ENCODE measurements at regions not wholly inside any gene's neighbourhood (a gene's known extent, or its start where the extent isn't known, plus 50 kb on each side); places are given as distances from the start of the nearest gene placed in this dataset.

- no peak for TF ChIP-seq EZH2 (IDR thresholded peaks at IDR 0.05; ENCODE audit: borderline replicate concordance, low read depth, low read length, poor library complexity, severe bottlenecking)
- TF ChIP-seq, protein P1, sequence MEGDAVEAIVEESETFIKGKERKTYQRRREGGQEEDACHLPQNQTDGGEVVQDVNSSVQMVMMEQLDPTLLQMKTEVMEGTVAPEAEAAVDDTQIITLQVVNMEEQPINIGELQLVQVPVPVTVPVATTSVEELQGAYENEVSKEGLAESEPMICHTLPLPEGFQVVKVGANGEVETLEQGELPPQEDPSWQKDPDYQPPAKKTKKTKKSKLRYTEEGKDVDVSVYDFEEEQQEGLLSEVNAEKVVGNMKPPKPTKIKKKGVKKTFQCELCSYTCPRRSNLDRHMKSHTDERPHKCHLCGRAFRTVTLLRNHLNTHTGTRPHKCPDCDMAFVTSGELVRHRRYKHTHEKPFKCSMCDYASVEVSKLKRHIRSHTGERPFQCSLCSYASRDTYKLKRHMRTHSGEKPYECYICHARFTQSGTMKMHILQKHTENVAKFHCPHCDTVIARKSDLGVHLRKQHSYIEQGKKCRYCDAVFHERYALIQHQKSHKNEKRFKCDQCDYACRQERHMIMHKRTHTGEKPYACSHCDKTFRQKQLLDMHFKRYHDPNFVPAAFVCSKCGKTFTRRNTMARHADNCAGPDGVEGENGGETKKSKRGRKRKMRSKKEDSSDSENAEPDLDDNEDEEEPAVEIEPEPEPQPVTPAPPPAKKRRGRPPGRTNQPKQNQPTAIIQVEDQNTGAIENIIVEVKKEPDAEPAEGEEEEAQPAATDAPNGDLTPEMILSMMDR (conservative IDR thresholded peaks at IDR 0.05; ENCODE audit: low read depth, low read length), result no peak
- H3K4me1 ChIP-seq (ENCODE audit: insufficient read depth, low read length, poor library complexity, severe bottlenecking), result no peaks in the 10 kb centered on the region
- no peak overlapping the region for H3K27ac ChIP-seq (ENCODE audit: low read depth, low read length, poor library complexity, severe bottlenecking)
- no peak overlapping the region for H3K4me3 ChIP-seq (ENCODE audit: low read depth, low read length, poor library complexity, severe bottlenecking)
- no peaks in the 10 kb centered on the region for H3K9me3 ChIP-seq (ENCODE audit: low read depth, low read length, poor library complexity, severe bottlenecking)
- DNase-seq (ENCODE audit: low spot score), result no peak
- no peaks in the 10 kb centered on the region for H3K27me3 ChIP-seq (replicated peaks; ENCODE audit: insufficient read depth, low read depth, low read length, poor library complexity)
- H3K36me3 ChIP-seq (ENCODE audit: insufficient read depth, low read length, poor library complexity, severe bottlenecking), result no peaks in the 10 kb centered on the region
- BruUV-seq (replicated peaks), result no TSS peak
- intact Hi-C loops (cut with micrococcal nuclease; ENCODE audit: unreplicated experiment), result no loop called here
- POLR2A ChIA-PET (ENCODE audit: low non-redundant PET), result no interaction called here
- CTCF ChIA-PET, result no interaction called here
Measured at GRCh38 chr11:44446366-44446762, 119.1 kb upstream of the CD82 start.

GRCh38 chr11:44446996-44447771, 118.3 kb upstream of the CD82 start:
- intact Hi-C loops (cut with micrococcal nuclease; ENCODE audit: unreplicated experiment), result no loop called here
- Histone ChIP-seq H3K9me3 (ENCODE audit: low read depth, low read length, poor library complexity, severe bottlenecking) (no peaks in the 10 kb centered on the region), H3K36me3 (ENCODE audit: insufficient read depth, low read length, poor library complexity, severe bottlenecking) (no peaks in the 10 kb centered on the region), H3K27me3 (replicated peaks; ENCODE audit: insufficient read depth, low read depth, low read length, poor library complexity) (no peaks in the 10 kb centered on the region), H3K4me1 (ENCODE audit: insufficient read depth, low read length, poor library complexity, severe bottlenecking) (no peaks in the 10 kb centered on the region), H3K4me3 (ENCODE audit: low read depth, low read length, poor library complexity, severe bottlenecking) (no peak overlapping the region), H3K27ac (ENCODE audit: low read depth, low read length, poor library complexity, severe bottlenecking) (no peak overlapping the region)
- TF ChIP-seq, protein P1 (conservative IDR thresholded peaks at IDR 0.05; ENCODE audit: low read depth, low read length), result no peak
- no peak for TF ChIP-seq EZH2 (IDR thresholded peaks at IDR 0.05; ENCODE audit: borderline replicate concordance, low read depth, low read length, poor library complexity, severe bottlenecking)
- ChIA-PET POLR2A (ENCODE audit: low non-redundant PET) (no interaction called here), CTCF (interaction anchor here (0.9 kb wide), 1 partner anchor 37 kb away, joined by 3 read pairs; no protein-coding TSS in a partner anchor)
- no peak for DNase-seq (ENCODE audit: low spot score)
- no TSS peak for BruUV-seq (replicated peaks)

DNA sequence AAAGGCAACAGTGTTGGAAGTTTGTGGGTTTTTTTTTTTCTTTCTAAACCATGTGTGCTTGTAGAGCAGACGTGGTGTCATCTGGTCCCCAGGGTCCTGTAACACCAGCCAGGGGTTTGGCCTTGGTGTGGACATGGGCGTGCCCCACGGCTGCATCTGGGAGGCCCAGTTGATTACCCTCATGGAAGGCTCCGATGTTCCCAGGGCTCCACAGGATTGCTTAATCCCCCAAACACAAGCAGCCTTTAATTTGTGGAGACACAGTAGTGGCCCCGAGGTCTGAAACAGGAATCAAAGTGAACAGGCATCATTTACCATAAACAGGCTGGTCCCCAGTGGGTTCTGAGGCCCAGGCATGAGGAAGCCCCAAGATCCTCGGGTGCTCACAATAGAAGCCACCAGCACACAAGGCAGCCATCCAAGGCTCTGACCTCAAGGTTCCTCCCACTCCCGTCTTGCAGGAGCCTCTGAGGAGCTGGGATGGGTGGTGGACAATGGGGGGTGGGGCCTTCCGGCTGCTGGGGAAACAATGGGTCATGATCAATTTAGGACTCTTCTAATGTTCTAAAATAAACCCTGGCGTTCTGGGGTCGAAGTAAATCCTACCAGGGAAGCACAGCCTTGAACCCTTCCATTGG, 115.0 kb upstream of the CD82 start:
- no peaks in the 10 kb centered on the region for H3K27me3 ChIP-seq (replicated peaks; ENCODE audit: insufficient read depth, low read depth, low read length, poor library complexity)
- POLR2A ChIA-PET (ENCODE audit: low non-redundant PET), result no interaction called here
- H3K4me1 ChIP-seq (ENCODE audit: insufficient read depth, low read length, poor library complexity, severe bottlenecking), result no peaks in the 10 kb centered on the region
- H3K9me3 ChIP-seq (ENCODE audit: low read depth, low read length, poor library complexity, severe bottlenecking), result no peaks in the 10 kb centered on the region
- no TSS peak for BruUV-seq (replicated peaks)
- TF ChIP-seq, protein P1 (conservative IDR thresholded peaks at IDR 0.05; ENCODE audit: low read depth, low read length), result no peak
- no peak for TF ChIP-seq EZH2 (IDR thresholded peaks at IDR 0.05; ENCODE audit: borderline replicate concordance, low read depth, low read length, poor library complexity, severe bottlenecking)
- CTCF ChIA-PET, result no interaction called here
- no peaks in the 10 kb centered on the region for H3K36me3 ChIP-seq (ENCODE audit: insufficient read depth, low read length, poor library complexity, severe bottlenecking)
- intact Hi-C loops (cut with micrococcal nuclease; ENCODE audit: unreplicated experiment), result no loop called here
- DNase-seq (ENCODE audit: low spot score), result no peak
- H3K27ac ChIP-seq (ENCODE audit: low read depth, low read length, poor library complexity, severe bottlenecking), result no peak overlapping the region
- H3K4me3 ChIP-seq (ENCODE audit: low read depth, low read length, poor library complexity, severe bottlenecking), result no peak overlapping the region
